ENCODE measurements at regions not wholly inside any gene's neighbourhood (a gene's known extent, or its start where the extent isn't known, plus 50 kb on each side); places are given as distances from the start of the nearest gene placed in this dataset.

DNA sequence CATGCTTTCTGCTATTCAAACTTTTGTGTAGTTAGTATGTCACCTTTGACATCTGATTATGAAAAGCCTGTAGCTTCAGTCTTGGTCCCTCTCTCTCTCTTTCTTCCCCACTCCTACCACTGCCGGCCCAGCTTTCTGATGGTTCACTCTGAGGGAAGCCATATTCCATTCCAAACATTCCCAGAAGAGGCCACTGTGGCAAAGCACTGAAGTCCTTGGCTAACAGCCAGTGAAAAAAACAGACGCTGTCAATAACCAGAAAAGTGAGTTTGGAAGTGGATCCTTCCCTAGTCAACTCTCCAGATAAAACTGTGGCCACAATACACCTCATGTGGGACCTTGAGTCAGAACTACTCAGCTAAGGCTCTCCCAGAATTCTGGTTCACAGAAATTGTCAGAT, 950.7 kb upstream of the PHF14 start:
- TF ChIP-seq, protein P1, sequence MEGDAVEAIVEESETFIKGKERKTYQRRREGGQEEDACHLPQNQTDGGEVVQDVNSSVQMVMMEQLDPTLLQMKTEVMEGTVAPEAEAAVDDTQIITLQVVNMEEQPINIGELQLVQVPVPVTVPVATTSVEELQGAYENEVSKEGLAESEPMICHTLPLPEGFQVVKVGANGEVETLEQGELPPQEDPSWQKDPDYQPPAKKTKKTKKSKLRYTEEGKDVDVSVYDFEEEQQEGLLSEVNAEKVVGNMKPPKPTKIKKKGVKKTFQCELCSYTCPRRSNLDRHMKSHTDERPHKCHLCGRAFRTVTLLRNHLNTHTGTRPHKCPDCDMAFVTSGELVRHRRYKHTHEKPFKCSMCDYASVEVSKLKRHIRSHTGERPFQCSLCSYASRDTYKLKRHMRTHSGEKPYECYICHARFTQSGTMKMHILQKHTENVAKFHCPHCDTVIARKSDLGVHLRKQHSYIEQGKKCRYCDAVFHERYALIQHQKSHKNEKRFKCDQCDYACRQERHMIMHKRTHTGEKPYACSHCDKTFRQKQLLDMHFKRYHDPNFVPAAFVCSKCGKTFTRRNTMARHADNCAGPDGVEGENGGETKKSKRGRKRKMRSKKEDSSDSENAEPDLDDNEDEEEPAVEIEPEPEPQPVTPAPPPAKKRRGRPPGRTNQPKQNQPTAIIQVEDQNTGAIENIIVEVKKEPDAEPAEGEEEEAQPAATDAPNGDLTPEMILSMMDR (IDR thresholded peaks at IDR 0.05; ENCODE audit: low read depth, low read length) = no peak
- TF ChIP-seq, protein P2, sequence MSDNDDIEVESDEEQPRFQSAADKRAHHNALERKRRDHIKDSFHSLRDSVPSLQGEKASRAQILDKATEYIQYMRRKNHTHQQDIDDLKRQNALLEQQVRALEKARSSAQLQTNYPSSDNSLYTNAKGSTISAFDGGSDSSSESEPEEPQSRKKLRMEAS (IDR thresholded peaks at IDR 0.05; ENCODE audit: low read depth, low read length) = no peak
- TF ChIP-seq POLR2A (IDR thresholded peaks at IDR 0.05; ENCODE audit: extremely low read depth, insufficient read length) = no peak
- no peak for TF ChIP-seq MYC (IDR thresholded peaks at IDR 0.05; ENCODE audit: low read depth, low read length)
- no peak overlapping the region for H3K4me3 ChIP-seq (ENCODE audit: low read depth, low read length)
- DNase-seq (ENCODE audit: low read depth) = no peak

DNA sequence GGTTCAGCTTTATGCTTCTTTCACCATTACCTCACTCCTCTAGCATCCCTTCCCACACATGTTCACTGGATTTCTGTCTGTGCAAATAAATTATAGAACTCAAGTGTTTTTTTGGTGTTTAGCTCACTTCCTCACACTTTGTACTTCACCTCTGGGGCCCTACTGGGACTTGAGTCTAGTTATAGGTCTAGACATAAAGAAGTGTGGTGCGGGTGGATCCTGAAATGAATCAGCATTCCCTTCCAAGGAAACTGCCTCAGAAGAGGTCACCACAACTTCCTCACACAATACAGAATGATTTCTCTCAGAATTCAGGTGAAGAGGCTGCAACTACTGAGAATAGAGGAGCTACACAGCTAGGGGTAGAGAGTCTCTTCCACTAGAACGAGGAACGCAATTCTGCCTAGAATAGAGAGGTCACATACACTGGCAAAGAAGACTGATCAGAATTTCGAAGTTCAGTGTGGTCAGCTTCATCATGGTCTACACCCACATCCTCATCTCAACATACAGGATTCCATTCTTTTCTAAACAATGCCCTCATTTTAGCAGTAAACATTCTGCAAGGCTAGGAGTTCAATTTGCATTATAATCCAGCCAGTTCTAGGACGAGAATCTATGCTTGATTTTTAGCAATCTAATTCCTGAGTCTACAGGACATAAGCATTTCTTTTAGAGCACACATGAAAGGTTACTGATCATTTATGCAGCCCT, 938.7 kb upstream of the PHF14 start:
- no peak for DNase-seq (ENCODE audit: low read depth)
- TF ChIP-seq, protein P1 (IDR thresholded peaks at IDR 0.05; ENCODE audit: low read depth, low read length) = no peak
- TF ChIP-seq, protein P2 (IDR thresholded peaks at IDR 0.05; ENCODE audit: low read depth, low read length) = no peak
- no peak for TF ChIP-seq MYC (IDR thresholded peaks at IDR 0.05; ENCODE audit: low read depth, low read length)
- TF ChIP-seq POLR2A (IDR thresholded peaks at IDR 0.05; ENCODE audit: extremely low read depth, insufficient read length) = no peak
- no peak overlapping the region for H3K4me3 ChIP-seq (ENCODE audit: low read depth, low read length)

DNA sequence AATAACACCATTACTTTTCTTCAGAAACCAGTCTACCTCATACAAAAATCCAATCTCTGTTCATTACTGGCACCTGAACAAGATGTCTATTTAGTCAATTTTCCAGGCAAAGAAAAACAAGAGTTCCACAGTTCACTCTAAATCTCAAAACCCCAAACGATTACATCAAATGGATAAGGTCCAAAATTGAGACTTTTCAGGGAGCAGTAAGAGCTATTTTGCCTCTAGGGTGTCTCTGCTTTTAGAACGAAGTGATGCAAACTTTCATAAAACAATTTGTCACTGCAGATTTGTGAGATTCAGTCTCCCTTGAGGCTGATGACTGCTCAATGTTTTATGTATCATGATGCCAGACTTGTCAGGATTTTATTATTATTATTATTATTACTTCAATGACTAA, 937.0 kb upstream of the PHF14 start:
- TF ChIP-seq MYC (IDR thresholded peaks at IDR 0.05; ENCODE audit: low read depth, low read length) = no peak
- no peak for TF ChIP-seq POLR2A (IDR thresholded peaks at IDR 0.05; ENCODE audit: extremely low read depth, insufficient read length)
- TF ChIP-seq, protein P2 (IDR thresholded peaks at IDR 0.05; ENCODE audit: low read depth, low read length) = no peak
- TF ChIP-seq, protein P1 (IDR thresholded peaks at IDR 0.05; ENCODE audit: low read depth, low read length) = no peak
- DNase-seq (ENCODE audit: low read depth) = no peak
- no peak overlapping the region for H3K4me3 ChIP-seq (ENCODE audit: low read depth, low read length)

DNA sequence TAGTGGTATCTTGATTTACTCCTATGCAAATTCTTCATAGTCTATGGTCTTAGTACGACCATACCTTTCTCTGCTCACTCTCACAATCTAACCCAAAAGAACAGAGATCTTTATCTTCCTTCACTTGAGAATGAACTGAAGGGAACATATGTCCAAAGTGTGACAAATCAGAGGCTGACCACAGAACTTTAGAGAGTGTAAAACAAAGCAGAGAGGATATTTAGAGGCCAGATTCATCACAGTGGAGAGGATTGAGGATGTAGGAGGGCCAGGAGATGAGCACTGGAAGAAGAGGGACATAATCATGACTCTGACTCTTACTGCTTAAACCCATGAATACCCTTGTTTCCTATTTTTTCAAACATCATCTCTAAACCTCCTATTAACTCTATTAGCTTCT, 935.3 kb upstream of the PHF14 start:
- no peak overlapping the region for H3K4me3 ChIP-seq (ENCODE audit: low read depth, low read length)
- TF ChIP-seq, protein P2 (IDR thresholded peaks at IDR 0.05; ENCODE audit: low read depth, low read length) = no peak
- TF ChIP-seq, protein P1 (IDR thresholded peaks at IDR 0.05; ENCODE audit: low read depth, low read length) = no peak
- no peak for TF ChIP-seq POLR2A (IDR thresholded peaks at IDR 0.05; ENCODE audit: extremely low read depth, insufficient read length)
- TF ChIP-seq MYC (IDR thresholded peaks at IDR 0.05; ENCODE audit: low read depth, low read length) = no peak
- DNase-seq (ENCODE audit: low read depth) = no peak

DNA sequence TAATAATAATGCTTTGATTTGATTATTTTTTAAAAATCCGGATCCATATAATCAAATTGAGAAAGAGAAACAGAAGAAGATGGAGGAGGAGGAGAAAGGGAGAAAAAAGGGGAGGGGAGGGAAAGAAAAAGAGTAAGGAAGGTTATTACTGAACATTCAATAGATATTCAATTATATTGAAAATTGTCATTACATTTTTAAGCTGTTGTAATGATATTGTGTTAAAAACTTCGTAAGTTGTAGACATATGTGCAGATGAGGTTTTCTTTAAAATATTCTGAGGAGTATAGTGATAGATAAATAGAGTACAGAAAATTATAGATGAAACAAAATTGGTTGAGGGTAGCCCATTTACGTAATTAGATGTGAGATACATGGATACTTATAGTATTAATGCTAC, 933.0 kb upstream of the PHF14 start:
- no peak overlapping the region for H3K4me3 ChIP-seq (ENCODE audit: low read depth, low read length)
- DNase-seq (ENCODE audit: low read depth) = no peak
- TF ChIP-seq, protein P1 (IDR thresholded peaks at IDR 0.05; ENCODE audit: low read depth, low read length) = no peak
- TF ChIP-seq, protein P2 (IDR thresholded peaks at IDR 0.05; ENCODE audit: low read depth, low read length) = no peak
- TF ChIP-seq MYC (IDR thresholded peaks at IDR 0.05; ENCODE audit: low read depth, low read length) = no peak
- no peak for TF ChIP-seq POLR2A (IDR thresholded peaks at IDR 0.05; ENCODE audit: extremely low read depth, insufficient read length)

All from NB4 (cell line).